Motor neuron (in vitro differentiated cells): ENCODE measurements at regions not wholly inside any gene's neighbourhood (a gene's known extent, or its start where the extent isn't known, plus 50 kb on each side); places are given as distances from the start of the nearest gene placed in this dataset.

ENCODE experiments used
- ATAC-seq, 8 experiments: fragments of 200-7000 bp; cut with Tn5 transposase; replicated peaks in 6 of 8; 2 replicates each; pipeline ENCODE4 v1.8.0; 2021; ENCODE audit warnings: mild to moderate bottlenecking in 8 of 8, moderate library complexity in 8 of 8
- H3K27ac ChIP-seq, 2 donors: fragments of 250-450 bp; sonication (Bioruptor Pico); 2 replicates each; pipeline ENCODE4 v1.9.0; 2021; ENCODE audit warnings: antibody characterized with exemption in 2 of 2, mild to moderate bottlenecking in 2 of 2, moderate library complexity in 1 of 2
- H3K4me1 ChIP-seq, 2 donors: fragments of 250-450 bp; sonication (Bioruptor Pico); replicated peaks in 1 of 2; 2 replicates each; pipeline ENCODE4 v1.6.1; 2021; ENCODE audit warnings: antibody characterized with exemption in 2 of 2, mild to moderate bottlenecking in 2 of 2, moderate library complexity in 1 of 2
- H3K4me3 ChIP-seq, 5 donors: fragments of 250-450 bp; sonication (Bioruptor Pico); 2 replicates each; pipeline ENCODE4 v1.9.0; 2021; ENCODE audit warnings: antibody characterized with exemption in 5 of 5, mild to moderate bottlenecking in 5 of 5, moderate library complexity in 4 of 5
- WGBS, 10 experiments: fragments of 450-650 bp; shearing (Covaris generic); methylation state at CpG; one replicate each; pipeline ENCODE4 v1.0.0; 2022; 5-methylcytosine and 5-hydroxymethylcytosine counted together
- in situ Hi-C, 9 experiments: fragments of 400-800 bp; cut with MboI; loops; one replicate each; pipeline ENCODE4 v1.15.0; 2021; ENCODE audit warnings: low sequenced_read_pairs in 9 of 9, low pct_unique_long_range_greater_than_20kb in 2 of 9; ENCODE audit not compliant: unreplicated experiment in 9 of 9

DNA sequence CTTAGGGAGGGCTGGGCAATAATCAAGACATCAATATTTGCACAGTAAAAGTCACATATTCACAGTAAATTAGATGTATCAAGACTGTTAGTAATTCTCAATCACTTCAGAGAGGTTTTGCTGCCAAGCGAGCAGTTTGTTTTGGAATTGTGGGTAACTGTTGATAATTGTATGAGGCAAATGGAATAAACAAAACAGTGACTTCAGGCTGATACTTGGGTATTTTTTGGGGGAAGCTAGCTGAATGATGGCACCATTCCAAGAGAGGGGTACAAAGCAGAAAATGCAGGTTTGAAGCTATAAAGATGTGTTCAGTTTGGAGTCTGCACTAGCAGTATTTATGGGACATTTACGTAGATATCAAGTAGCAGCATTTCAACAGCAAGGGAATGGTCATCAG, 232.8 kb upstream of the ATP2B1 start:
- WGBS, 10 experiments = 80 to 100% (median 92%) methylated on average over 1 to 2 of the region's 2 CpGs; no CpG with 5 or more reads in 2 of the 10 experiments
- no peak overlapping the region for H3K27ac ChIP-seq

GRCh38 chr12:89939522-89940215, 231.0 kb upstream of the ATP2B1 start:
- 92 to 100% (median 100%) methylated on average over 1 of the region's 1 CpG; no CpG with 5 or more reads in 3 of the 10 experiments for WGBS, 10 experiments
- Histone ChIP-seq H3K4me3 (no peak overlapping the region), H3K4me1 (peaks cover 6 to 19% of the 10 kb centered on the region in 2 donors), H3K27ac (no peak overlapping the region)
- no peak for ATAC-seq
- in situ Hi-C loops = no loop called here

More for the DNA sequence above, 232.8 kb upstream of the ATP2B1 start:
- peaks cover 6 to 13% of the 10 kb centered on the region in 2 donors for H3K4me1 ChIP-seq
- no peak for ATAC-seq
- in situ Hi-C loops = no loop called here
- H3K4me3 ChIP-seq = no peak overlapping the region

- Histone ChIP-seq H3K27ac (no peak overlapping the region), H3K4me1 (peaks cover 1 to 14% of the 10 kb centered on the region in 2 donors), H3K4me3 (no peak overlapping the region)
- 19 to 85% (median 69%) methylated on average over 1 to 3 of the region's 3 CpGs for WGBS, 10 experiments
- ATAC-seq = no peak
- in situ Hi-C loops = no loop called here
Measured at GRCh38 chr12:89936631-89937030, 228.0 kb upstream of the ATP2B1 start.

DNA sequence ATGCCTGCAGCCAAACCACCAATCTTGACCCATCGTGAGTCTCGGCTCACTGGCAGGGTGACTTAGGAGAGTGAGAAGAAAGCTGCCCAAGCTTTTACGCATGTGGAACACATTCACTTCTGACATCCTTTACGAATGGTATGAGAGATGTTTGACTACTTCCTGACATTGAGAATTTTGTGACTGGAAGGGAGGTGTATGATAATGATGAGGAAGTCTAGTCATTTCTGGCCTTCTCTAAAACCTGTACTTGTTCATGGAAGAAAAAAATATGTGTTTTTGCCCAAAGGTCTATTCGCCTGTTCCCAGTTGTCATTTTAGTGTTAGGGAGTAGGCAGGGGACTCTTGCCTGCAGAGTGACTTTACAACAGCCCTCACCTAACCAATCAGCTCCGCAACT, 227.2 kb upstream of the ATP2B1 start:
- Histone ChIP-seq H3K27ac (no peak overlapping the region), H3K4me3 (no peak overlapping the region), H3K4me1 (peaks cover 0 to 14% of the 10 kb centered on the region in 2 donors)
- WGBS, 10 experiments = 87 to 100% (median 100%) methylated on average over 1 to 6 of the region's 6 CpGs; no CpG with 5 or more reads in 2 of the 10 experiments
- no peak for ATAC-seq
- in situ Hi-C loops = no loop called here

- in situ Hi-C loops = no loop called here
- Histone ChIP-seq H3K27ac (no peak overlapping the region), H3K4me3 (no peak overlapping the region), H3K4me1 (peaks cover 0 to 14% of the 10 kb centered on the region in 2 donors)
- no peak for ATAC-seq
- WGBS, 10 experiments = 14 to 85% (median 57%) methylated on average over 1 of the region's 1 CpG; no CpG with 5 or more reads in 3 of the 10 experiments
Measured at GRCh38 chr12:89933911-89934310, 225.3 kb upstream of the ATP2B1 start.

- Histone ChIP-seq H3K27ac (no peak overlapping the region), H3K4me1 (peaks cover 0 to 14% of the 10 kb centered on the region in 2 donors), H3K4me3 (no peak overlapping the region)
- no peak for ATAC-seq
- WGBS, 10 experiments = 62 to 100% (median 82%) methylated on average over 1 to 4 of the region's 4 CpGs; no CpG with 5 or more reads in 1 of the 10 experiments
- in situ Hi-C loops = no loop called here
Measured at GRCh38 chr12:89932954-89933353, 224.3 kb upstream of the ATP2B1 start.

DNA sequence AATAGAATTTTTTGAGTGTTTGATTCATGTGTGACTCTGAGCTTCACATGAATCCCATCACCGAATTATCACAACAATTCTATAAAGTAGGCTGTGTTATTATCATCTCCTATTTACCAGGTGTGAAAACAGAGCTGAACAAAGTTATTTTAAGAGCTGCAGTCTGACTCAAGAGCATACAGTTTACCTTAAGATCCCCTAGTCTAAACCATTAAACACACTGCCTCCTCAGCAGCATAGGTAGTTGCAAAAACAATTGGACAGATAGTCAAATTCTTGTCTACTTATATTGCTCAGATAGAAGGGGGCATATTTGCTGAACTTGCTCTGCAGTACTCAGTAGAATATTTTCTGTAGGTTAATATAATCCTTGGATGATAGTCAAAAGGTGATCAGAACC, 219.8 kb upstream of the ATP2B1 start:
- in situ Hi-C loops = no loop called here
- H3K27ac ChIP-seq = no peak overlapping the region
- 29 to 100% (median 83%) methylated on average over 1 of the region's 1 CpG; no CpG with 5 or more reads in 1 of the 10 experiments for WGBS, 10 experiments
- no peak for ATAC-seq
- H3K4me1 ChIP-seq = no peaks in the 10 kb centered on the region
- H3K4me3 ChIP-seq = no peak overlapping the region

GRCh38 chr12:89927226-89927698, 218.6 kb upstream of the ATP2B1 start:
- no peak for ATAC-seq
- H3K27ac ChIP-seq = no peak overlapping the region
- H3K4me3 ChIP-seq = no peak overlapping the region
- no peaks in the 10 kb centered on the region for H3K4me1 ChIP-seq
- in situ Hi-C loops = no loop called here
- WGBS, 10 experiments = 90 to 100% (median 100%) methylated on average over 1 to 2 of the region's 2 CpGs; no CpG with 5 or more reads in 1 of the 10 experiments

DNA sequence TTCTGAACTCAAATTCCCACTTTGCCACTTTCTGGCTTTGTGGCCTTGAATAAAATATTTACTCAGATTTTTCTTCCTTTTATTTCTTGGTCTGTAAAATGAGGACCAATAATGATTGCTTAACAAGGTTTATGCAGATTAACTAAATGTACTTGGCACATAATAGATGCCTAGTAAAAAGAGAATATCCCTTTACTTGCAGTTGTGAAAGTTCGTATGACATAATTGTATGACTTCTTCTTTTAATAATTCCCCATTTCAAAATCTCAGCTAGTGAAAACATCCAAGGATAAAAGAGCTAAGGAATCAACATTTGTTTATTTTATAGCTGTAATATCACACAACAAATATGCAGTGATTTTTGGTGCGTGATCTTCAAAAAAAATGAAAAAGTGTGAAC, 215.6 kb upstream of the ATP2B1 start:
- no peak for ATAC-seq
- in situ Hi-C loops = no loop called here
- Histone ChIP-seq H3K4me1 (no peaks in the 10 kb centered on the region), H3K27ac (no peak overlapping the region), H3K4me3 (no peak overlapping the region)
- WGBS, 10 experiments = 86 to 100% (median 98%) methylated on average over 1 to 2 of the region's 2 CpGs

- in situ Hi-C loops = no loop called here
- ATAC-seq = no peak
- Histone ChIP-seq H3K4me1 (no peaks in the 10 kb centered on the region), H3K27ac (no peak overlapping the region), H3K4me3 (no peak overlapping the region)
Measured at GRCh38 chr12:89923091-89923490, 214.5 kb upstream of the ATP2B1 start.

GRCh38 chr12:89920866-89921265, 212.2 kb upstream of the ATP2B1 start:
- 40 to 100% (median 90%) methylated on average over 1 to 5 of the region's 6 CpGs for WGBS, 10 experiments
- Histone ChIP-seq H3K27ac (no peak overlapping the region), H3K4me3 (no peak overlapping the region), H3K4me1 (no peaks in the 10 kb centered on the region)
- ATAC-seq = no peak
- in situ Hi-C loops = no loop called here

GRCh38 chr12:89919241-89919906, 210.7 kb upstream of the ATP2B1 start:
- Histone ChIP-seq H3K4me1 (no peaks in the 10 kb centered on the region), H3K4me3 (no peak overlapping the region), H3K27ac (no peak overlapping the region)
- WGBS, 10 experiments = 78 to 100% (median 96%) methylated on average over 1 to 23 of the region's 26 CpGs; no CpG with 5 or more reads in 1 of the 10 experiments
- in situ Hi-C loops = no loop called here
- ATAC-seq = no peak

- Histone ChIP-seq H3K4me1 (no peaks in the 10 kb centered on the region), H3K27ac (no peak overlapping the region), H3K4me3 (no peak overlapping the region)
- in situ Hi-C loops = no loop called here
- no peak for ATAC-seq
- WGBS, 10 experiments = 70 to 100% (median 87%) methylated on average over 1 to 4 of the region's 5 CpGs
Measured at GRCh38 chr12:89918172-89918846, 209.7 kb upstream of the ATP2B1 start.
